Central memory CD8-positive, alpha-beta T cell (primary cell): ENCODE measurements at regions not wholly inside any gene's neighbourhood (a gene's known extent, or its start where the extent isn't known, plus 50 kb on each side); places are given as distances from the start of the nearest gene placed in this dataset.

Experiments
- ATAC-seq: fragments of 150-1000 bp; cut with Tn5 transposase; replicated peaks from 2 replicates; pipeline ENCODE4 v1.10.0; 2022; ENCODE audit warnings: mild to moderate bottlenecking, moderate FRiP score, moderate number of reproducible peaks; ENCODE audit not compliant: poor library complexity, severe bottlenecking; ENCODE audit errors: extremely low read depth
- DNase-seq, 2 donors: peaks; one replicate each; pipeline ENCODE4 v3.0.0; 2021; ENCODE audit warnings: low spot score in 2 of 2
- H3K27ac Mint-ChIP-seq: one replicate; pipeline ENCODE4 v1.8.0; 2022; ENCODE audit warnings: low read depth, mild to moderate bottlenecking, moderate library complexity, mixed read lengths
- H3K27me3 Mint-ChIP-seq: one replicate; pipeline ENCODE4 v1.8.0; 2022; ENCODE audit warnings: mixed read lengths
- H3K36me3 Mint-ChIP-seq: one replicate; pipeline ENCODE4 v1.8.0; 2022; ENCODE audit warnings: mild to moderate bottlenecking, moderate library complexity, mixed read lengths; ENCODE audit not compliant: insufficient read depth
- H3K4me1 Mint-ChIP-seq: one replicate; pipeline ENCODE4 v1.8.0; 2022; ENCODE audit warnings: mixed read lengths
- H3K4me3 Mint-ChIP-seq: one replicate; pipeline ENCODE4 v1.8.0; 2022; ENCODE audit warnings: mild to moderate bottlenecking, moderate library complexity, mixed read lengths
- H3K9me3 Mint-ChIP-seq: one replicate; pipeline ENCODE4 v1.8.0; 2022; ENCODE audit warnings: mixed read lengths

- Mint-ChIP-seq H3K36me3 (no peaks in the 10 kb centered on the region), H3K27ac (no peak overlapping the region)
Observed at GRCh38 chr11:81907996-81908395, 825.7 kb downstream of the FAM181B start.

GRCh38 chr11:81899156-81899555 is 834.5 kb downstream of the FAM181B start:
- Mint-ChIP-seq H3K27me3 (no peaks in the 10 kb centered on the region), H3K4me3 (no peak overlapping the region), H3K36me3 (no peaks in the 10 kb centered on the region), H3K4me1 (no peaks in the 10 kb centered on the region), H3K27ac (no peak overlapping the region), H3K9me3 (no peaks in the 10 kb centered on the region)
- ATAC-seq (no peak), DNase-seq (no peak)

More at GRCh38 chr11:81907996-81908395, 825.7 kb downstream of the FAM181B start:
- Mint-ChIP-seq H3K4me1 (no peaks in the 10 kb centered on the region), H3K4me3 (no peak overlapping the region), H3K27me3 (no peaks in the 10 kb centered on the region), H3K9me3 (no peaks in the 10 kb centered on the region)
- DNase-seq (no peak), ATAC-seq (no peak)

- no peak for ATAC-seq
- no peak for DNase-seq
- Mint-ChIP-seq H3K9me3 (no peaks in the 10 kb centered on the region), H3K27ac (no peak overlapping the region), H3K4me1 (no peaks in the 10 kb centered on the region), H3K36me3 (no peaks in the 10 kb centered on the region), H3K27me3 (no peaks in the 10 kb centered on the region), H3K4me3 (no peak overlapping the region)
Observed at GRCh38 chr11:81897639-81898038, 836.0 kb downstream of the FAM181B start.

GRCh38 chr11:81895258-81895657 is 838.4 kb downstream of the FAM181B start:
- H3K27me3 Mint-ChIP-seq, result no peaks in the 10 kb centered on the region
- ATAC-seq, result no peak

GRCh38 chr11:81892770-81893635 is 840.7 kb downstream of the FAM181B start:
- H3K9me3 Mint-ChIP-seq, result peaks cover 5% of the 10 kb centered on the region
- no peak overlapping the region for H3K27ac Mint-ChIP-seq
- ATAC-seq (no peak), DNase-seq (no peak)
- no peaks in the 10 kb centered on the region for H3K4me1 Mint-ChIP-seq
- no peaks in the 10 kb centered on the region for H3K36me3 Mint-ChIP-seq
- H3K27me3 Mint-ChIP-seq, result no peaks in the 10 kb centered on the region
- no peak overlapping the region for H3K4me3 Mint-ChIP-seq

More at GRCh38 chr11:81895258-81895657, 838.4 kb downstream of the FAM181B start:
- Mint-ChIP-seq H3K27ac (no peak overlapping the region), H3K4me1 (no peaks in the 10 kb centered on the region), H3K4me3 (no peak overlapping the region), H3K36me3 (no peaks in the 10 kb centered on the region), H3K9me3 (no peaks in the 10 kb centered on the region)
- DNase-seq, result no peak

- no peaks in the 10 kb centered on the region for H3K27me3 Mint-ChIP-seq
- peaks cover 5% of the 10 kb centered on the region for H3K9me3 Mint-ChIP-seq
- no peaks in the 10 kb centered on the region for H3K4me1 Mint-ChIP-seq
- H3K27ac Mint-ChIP-seq, result no peak overlapping the region
- no peaks in the 10 kb centered on the region for H3K36me3 Mint-ChIP-seq
- no peak overlapping the region for H3K4me3 Mint-ChIP-seq
- DNase-seq (no peak), ATAC-seq (no peak)
Observed at GRCh38 chr11:81888391-81888790, 845.3 kb downstream of the FAM181B start.

GRCh38 chr11:81887671-81888070 is 846.0 kb downstream of the FAM181B start:
- Mint-ChIP-seq H3K27me3 (no peaks in the 10 kb centered on the region), H3K4me1 (no peaks in the 10 kb centered on the region), H3K36me3 (no peaks in the 10 kb centered on the region), H3K9me3 (peaks cover 5% of the 10 kb centered on the region), H3K4me3 (no peak overlapping the region), H3K27ac (no peak overlapping the region)
- no peak for ATAC-seq
- DNase-seq, result no peak

- H3K4me3 Mint-ChIP-seq, result no peak overlapping the region
- no peaks in the 10 kb centered on the region for H3K36me3 Mint-ChIP-seq
- no peaks in the 10 kb centered on the region for H3K27me3 Mint-ChIP-seq
- ATAC-seq, result no peak
- no peak overlapping the region for H3K27ac Mint-ChIP-seq
- peaks cover 5% of the 10 kb centered on the region for H3K9me3 Mint-ChIP-seq
- H3K4me1 Mint-ChIP-seq, result no peaks in the 10 kb centered on the region
- no peak for DNase-seq
Observed at GRCh38 chr11:81886406-81887075, 847.1 kb downstream of the FAM181B start.

GRCh38 chr11:81874635-81875034 is 859.0 kb downstream of the FAM181B start:
- Mint-ChIP-seq H3K36me3 (peaks cover 3% of the 10 kb centered on the region), H3K27me3 (no peaks in the 10 kb centered on the region), H3K9me3 (no peaks in the 10 kb centered on the region), H3K27ac (peak overlapping the region; percentile 12), H3K4me3 (no peak overlapping the region), H3K4me1 (peaks cover 36% of the 10 kb centered on the region)
- DNase-seq, result peak in 1 of 2 donors; percentile 12
- no peak for ATAC-seq

- H3K4me1 Mint-ChIP-seq, result peaks cover 54% of the 10 kb centered on the region
- peaks cover 5% of the 10 kb centered on the region for H3K36me3 Mint-ChIP-seq
- DNase-seq (no peak), ATAC-seq (no peak)
- H3K4me3 Mint-ChIP-seq, result no peak overlapping the region
- H3K9me3 Mint-ChIP-seq, result peaks cover 5% of the 10 kb centered on the region
- no peaks in the 10 kb centered on the region for H3K27me3 Mint-ChIP-seq
- H3K27ac Mint-ChIP-seq, result peak overlapping the region; percentile 53
Observed at GRCh38 chr11:81870815-81871214, 862.8 kb downstream of the FAM181B start.

- H3K36me3 Mint-ChIP-seq, result peaks cover 5% of the 10 kb centered on the region
- H3K9me3 Mint-ChIP-seq, result peaks cover 5% of the 10 kb centered on the region
- peak overlapping the region; percentile 80 for H3K4me3 Mint-ChIP-seq
- no peaks in the 10 kb centered on the region for H3K27me3 Mint-ChIP-seq
- H3K27ac Mint-ChIP-seq, result peak overlapping the region; percentile 53
- peaks cover 48% of the 10 kb centered on the region for H3K4me1 Mint-ChIP-seq
- ATAC-seq (peak; percentile 57), DNase-seq (peak in 1 of 2 donors; percentile 15)
Observed at GRCh38 chr11:81870066-81870412, 863.6 kb downstream of the FAM181B start.

GRCh38 chr11:81869351-81870065 is 864.2 kb downstream of the FAM181B start:
- DNase-seq, result peak; percentile 59 to 82
- Mint-ChIP-seq H3K27ac (peak overlapping the region; percentile 53), H3K36me3 (peaks cover 5% of the 10 kb centered on the region), H3K27me3 (no peaks in the 10 kb centered on the region), H3K9me3 (peaks cover 5% of the 10 kb centered on the region), H3K4me3 (peak overlapping the region; percentile 80), H3K4me1 (peaks cover 43% of the 10 kb centered on the region)
- peak; percentile 84 for ATAC-seq
